HFF-Myc (cell line): ENCODE measurements at regions not wholly inside any gene's neighbourhood (a gene's known extent, or its start where the extent isn't known, plus 50 kb on each side); places are given as distances from the start of the nearest gene placed in this dataset.

ENCODE experiments used
- DNase-seq: peaks from one replicate; pipeline ENCODE4 v3.0.0-alpha.2; 2011; ENCODE audit warnings: low read depth; ENCODE audit errors: extremely low read depth
- H3K4me3 ChIP-seq: replicated peaks from 2 replicates; pipeline ENCODE4 v1.5.1; 2011; ENCODE audit warnings: low read depth, mild to moderate bottlenecking, control low read depth, low read length
- TF ChIP-seq, protein P1 (sequence below): IDR thresholded peaks from 2 replicates; pipeline ENCODE4 v1.5.1; 2012; ENCODE audit warnings: mild to moderate bottlenecking, low read depth, low read length, control low read depth; ENCODE audit errors: missing control alignments

DNA sequence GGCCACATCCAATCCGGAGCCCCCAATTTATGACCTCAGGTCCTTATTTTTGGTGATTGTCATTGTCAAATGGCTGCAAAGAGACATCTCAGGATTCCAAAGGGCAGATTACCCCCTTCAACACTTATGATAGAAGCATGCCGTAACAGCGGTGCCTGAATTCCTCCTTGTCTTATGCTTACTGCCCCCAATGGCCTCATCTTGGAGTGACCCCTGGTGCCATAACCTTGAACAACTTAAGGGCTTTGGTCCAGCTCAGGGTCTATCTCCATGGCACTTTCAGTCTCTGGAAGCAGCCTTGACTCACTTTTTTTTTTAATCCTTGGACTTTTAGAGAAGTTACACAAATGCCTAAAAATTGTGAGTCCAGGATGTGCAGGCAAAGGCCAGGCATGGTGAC lies 171.6 kb upstream of the ZNF507 start:
- TF ChIP-seq, protein P1, sequence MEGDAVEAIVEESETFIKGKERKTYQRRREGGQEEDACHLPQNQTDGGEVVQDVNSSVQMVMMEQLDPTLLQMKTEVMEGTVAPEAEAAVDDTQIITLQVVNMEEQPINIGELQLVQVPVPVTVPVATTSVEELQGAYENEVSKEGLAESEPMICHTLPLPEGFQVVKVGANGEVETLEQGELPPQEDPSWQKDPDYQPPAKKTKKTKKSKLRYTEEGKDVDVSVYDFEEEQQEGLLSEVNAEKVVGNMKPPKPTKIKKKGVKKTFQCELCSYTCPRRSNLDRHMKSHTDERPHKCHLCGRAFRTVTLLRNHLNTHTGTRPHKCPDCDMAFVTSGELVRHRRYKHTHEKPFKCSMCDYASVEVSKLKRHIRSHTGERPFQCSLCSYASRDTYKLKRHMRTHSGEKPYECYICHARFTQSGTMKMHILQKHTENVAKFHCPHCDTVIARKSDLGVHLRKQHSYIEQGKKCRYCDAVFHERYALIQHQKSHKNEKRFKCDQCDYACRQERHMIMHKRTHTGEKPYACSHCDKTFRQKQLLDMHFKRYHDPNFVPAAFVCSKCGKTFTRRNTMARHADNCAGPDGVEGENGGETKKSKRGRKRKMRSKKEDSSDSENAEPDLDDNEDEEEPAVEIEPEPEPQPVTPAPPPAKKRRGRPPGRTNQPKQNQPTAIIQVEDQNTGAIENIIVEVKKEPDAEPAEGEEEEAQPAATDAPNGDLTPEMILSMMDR, result no peak
- H3K4me3 ChIP-seq, result no peak overlapping the region
- DNase-seq, result no peak

GRCh38 chr19:32174386-32175113 lies 170.9 kb upstream of the ZNF507 start:
- no peak for DNase-seq
- no peak overlapping the region for H3K4me3 ChIP-seq
- TF ChIP-seq, protein P1, result no peak

GRCh38 chr19:32176591-32176990 lies 168.8 kb upstream of the ZNF507 start:
- no peak for DNase-seq
- TF ChIP-seq, protein P1, result no peak
- no peak overlapping the region for H3K4me3 ChIP-seq

- no peak overlapping the region for H3K4me3 ChIP-seq
- TF ChIP-seq, protein P1, result no peak
- DNase-seq, result no peak
These were observed 167.7 kb upstream of the ZNF507 start for GRCh38 chr19:32177686-32178085.

GRCh38 chr19:32178401-32178800 lies 167.0 kb upstream of the ZNF507 start:
- TF ChIP-seq, protein P1, result no peak
- DNase-seq, result no peak
- no peak overlapping the region for H3K4me3 ChIP-seq

- TF ChIP-seq, protein P1, result no peak
- H3K4me3 ChIP-seq, result no peak overlapping the region
- DNase-seq, result no peak
These were observed 166.5 kb upstream of the ZNF507 start for GRCh38 chr19:32178956-32179355.
